ENCODE measurements at regions not wholly inside any gene's neighbourhood (a gene's known extent, or its start where the extent isn't known, plus 50 kb on each side); places are given as distances from the start of the nearest gene placed in this dataset.
A peak's percentile ranks its signal among the peaks of the same experiment; 100 is the strongest.
"Not testable (repeated sequence)": the region's sequence is repeated elsewhere in the genome, so short reads cannot be mapped to it uniquely, and the experiment has no call there.

DNA sequence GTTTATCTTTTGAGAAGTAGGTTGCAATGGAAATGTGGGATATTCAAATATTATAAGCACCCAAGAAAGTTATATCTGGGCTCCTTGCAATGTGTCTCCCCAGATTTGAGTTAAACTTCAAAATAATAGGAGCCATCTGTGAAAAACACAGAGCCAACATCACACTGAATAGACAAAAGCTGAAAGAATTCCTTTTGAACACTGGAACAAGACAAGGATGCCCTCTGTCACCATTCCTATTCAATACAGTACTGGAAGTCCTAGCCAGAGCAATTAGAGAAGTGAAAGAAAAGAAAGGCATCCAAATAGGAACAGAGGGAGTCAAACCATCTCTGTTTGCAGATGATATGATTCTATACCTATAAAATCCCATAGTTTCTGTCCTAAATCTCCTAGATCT, 114.3 kb upstream of the IL1RAPL1 start:
- Histone ChIP-seq H3K4me2 (no peak overlapping the region), H3K4me1 (no peaks in the 10 kb centered on the region), H3K36me3 (no peaks in the 10 kb centered on the region), H3K4me3 (no peak overlapping the region), H4K20me1 (no peaks in the 10 kb centered on the region), H3K9ac (no peak overlapping the region), H3K27me3 (no peaks in the 10 kb centered on the region), H3K9me3 (replicated peaks in 1 of 11) (peaks cover 0 to 16% (median 6%) of the 10 kb centered on the region in 11 experiments; a peak in 10 of 22 replicates), H3K27ac (no peak overlapping the region)
- TF ChIP-seq Cebpa-rat (IDR thresholded peaks at IDR 0.05): no peak

DNA sequence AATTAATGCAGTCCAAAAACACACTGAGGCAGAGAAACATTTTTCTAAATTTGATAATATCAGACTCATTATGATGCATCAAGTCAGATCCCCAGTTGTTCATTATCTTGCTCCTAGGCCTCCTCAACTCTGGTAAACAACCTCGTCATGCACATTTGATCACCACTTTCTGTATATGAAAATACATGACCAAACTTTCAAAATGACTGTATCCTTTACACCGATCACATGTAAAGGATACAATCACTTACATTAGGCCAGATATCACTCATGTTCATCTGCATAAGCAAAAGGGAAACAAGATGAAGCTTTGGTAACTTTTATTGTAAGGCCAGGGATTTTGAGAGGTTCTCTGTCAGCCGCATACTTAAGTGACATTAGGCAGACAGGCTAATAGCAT, 99.4 kb upstream of the IL1RAPL1 start:
- Histone ChIP-seq H3K9ac (no peak overlapping the region), H4K20me1 (no peaks in the 10 kb centered on the region), H3K27ac (no peak overlapping the region), H3K4me1 (peaks cover 0 to 23% (median 0%) of the 10 kb centered on the region in 10 experiments; a peak in 7 of 20 replicates), H3K9me3 (replicated peaks in 1 of 11) (0 out of 22 replicates have a peak, but pooled peaks cover 0 to 3% (median 0%) of the 10 kb centered on the region in 11 experiments), H3K4me2 (no peak overlapping the region), H3K27me3 (no peaks in the 10 kb centered on the region), H3K4me3 (no peak overlapping the region), H3K36me3 (no peaks in the 10 kb centered on the region)
- no peak for TF ChIP-seq Cebpa-rat (IDR thresholded peaks at IDR 0.05)

DNA sequence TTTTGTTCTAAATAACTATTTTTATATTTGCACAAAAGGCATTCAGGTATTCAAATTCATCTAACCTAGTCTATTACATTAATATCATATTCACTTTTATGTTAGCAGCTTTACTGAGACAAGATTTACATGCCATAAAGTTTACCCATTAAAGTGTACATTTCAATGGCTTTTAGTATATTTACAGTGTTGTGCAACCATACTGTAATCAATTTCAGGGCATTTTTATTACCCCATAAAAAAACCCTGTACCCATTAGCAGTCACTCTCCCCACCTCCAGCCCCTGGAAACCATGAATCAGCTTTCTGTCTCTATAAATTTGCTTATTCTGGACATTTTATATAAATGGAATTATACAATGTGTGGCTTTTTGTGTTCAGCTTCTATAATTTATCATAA, 95.9 kb upstream of the IL1RAPL1 start:
- Histone ChIP-seq H3K36me3 (no peaks in the 10 kb centered on the region), H3K4me2 (no peak overlapping the region), H3K4me1 (peaks cover 0 to 8% (median 0%) of the 10 kb centered on the region in 10 experiments; a peak in 4 of 20 replicates), H3K27me3 (no peaks in the 10 kb centered on the region), H4K20me1 (no peaks in the 10 kb centered on the region), H3K27ac (0 out of 22 replicates have a peak overlapping the region, but pooled peaks of 1 of the 11 experiments have one; percentile 17), H3K9ac (no peak overlapping the region), H3K9me3 (replicated peaks in 1 of 11) (no peaks in the 10 kb centered on the region), H3K4me3 (no peak overlapping the region)
- no peak for TF ChIP-seq Cebpa-rat (IDR thresholded peaks at IDR 0.05)

DNA sequence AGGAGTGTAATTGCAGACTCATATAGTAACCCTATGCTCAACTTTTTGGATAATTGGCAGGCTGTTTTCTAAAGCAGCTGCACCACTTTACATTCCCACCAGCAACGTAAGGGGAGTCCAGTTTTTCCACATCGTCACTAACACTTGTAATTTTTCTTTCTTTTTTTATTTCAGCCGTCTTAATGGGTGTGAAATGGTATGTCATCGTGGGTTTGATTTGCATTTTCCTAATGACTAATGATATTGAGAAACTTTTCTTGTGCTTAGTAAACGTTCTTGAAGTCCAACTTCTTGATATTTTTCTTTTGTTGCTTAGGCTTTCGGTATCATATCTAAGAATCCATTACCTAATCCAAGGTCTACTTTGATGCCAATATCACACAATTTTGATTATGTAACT, 95.3 kb upstream of the IL1RAPL1 start:
- Histone ChIP-seq H3K4me2 (peak overlapping the region in 3 of 11 experiments; percentile 0 to 16 (median 6); a peak in 3 of 22 replicates), H3K27me3 (no peaks in the 10 kb centered on the region), H3K27ac (peak overlapping the region in 1 of 11 experiments; percentile 17; a peak in 1 of 22 replicates), H3K9ac (no peak overlapping the region), H3K4me1 (peaks cover 0 to 6% (median 0%) of the 10 kb centered on the region in 10 experiments; a peak in 1 of 20 replicates), H3K4me3 (no peak overlapping the region), H3K9me3 (replicated peaks in 1 of 11) (no peaks in the 10 kb centered on the region), H3K36me3 (no peaks in the 10 kb centered on the region), H4K20me1 (no peaks in the 10 kb centered on the region)
- TF ChIP-seq Cebpa-rat (IDR thresholded peaks at IDR 0.05): no peak

DNA sequence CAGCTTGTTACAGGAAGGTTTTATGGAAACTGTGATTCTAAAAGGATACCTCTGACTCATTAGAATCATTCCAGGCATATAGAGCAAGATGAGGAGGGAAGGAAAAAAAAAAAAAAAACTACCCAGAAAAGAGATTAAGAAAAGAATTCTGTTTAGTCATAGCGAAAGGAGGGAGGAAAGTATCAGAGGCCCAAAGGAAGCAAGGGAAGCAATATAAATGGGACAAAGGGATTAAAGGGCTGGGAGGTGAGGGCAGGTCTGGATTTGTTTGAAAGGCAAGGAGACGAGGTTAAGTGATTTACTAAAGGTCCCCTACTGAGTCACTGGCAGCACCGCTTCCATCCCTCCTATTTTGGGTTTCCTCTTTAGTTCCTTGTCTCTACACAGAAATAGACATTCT, 88.6 kb upstream of the IL1RAPL1 start:
- Histone ChIP-seq H3K9ac (no peak overlapping the region), H3K9me3 (replicated peaks in 1 of 11) (no peaks in the 10 kb centered on the region), H3K27ac (no peak overlapping the region), H3K36me3 (no peaks in the 10 kb centered on the region), H3K4me3 (no peak overlapping the region), H3K4me1 (peaks cover 0 to 7% (median 0%) of the 10 kb centered on the region in 10 experiments; a peak in 1 of 20 replicates), H3K4me2 (peak overlapping the region in 2 of 11 experiments; percentile 13 to 26; a peak in 1 of 22 replicates), H3K27me3 (peaks cover 0 to 10% (median 0%) of the 10 kb centered on the region in 11 experiments; a peak in 6 of 22 replicates), H4K20me1 (no peaks in the 10 kb centered on the region; a peak in 1 of 22 replicates)
- TF ChIP-seq Cebpa-rat (IDR thresholded peaks at IDR 0.05): no peak

DNA sequence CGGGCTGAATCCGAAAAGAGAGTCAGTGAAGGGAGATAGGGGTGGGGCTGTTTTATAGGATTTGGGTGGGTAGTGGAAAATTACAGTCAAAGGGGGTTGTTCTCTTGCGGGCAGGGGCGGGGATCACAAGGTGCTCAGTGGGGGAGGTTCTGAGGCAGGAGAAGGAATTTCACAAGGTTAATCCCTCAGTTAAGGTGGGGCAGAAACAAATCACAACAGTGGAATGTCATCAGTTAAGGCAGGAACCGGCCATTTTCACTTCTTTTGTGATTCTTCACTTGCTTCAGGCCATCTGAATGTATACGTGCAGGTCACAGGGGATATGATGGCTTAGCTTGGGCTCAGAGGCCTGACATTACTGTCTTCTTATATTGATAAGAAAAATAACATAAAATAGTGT, 84.6 kb upstream of the IL1RAPL1 start:
- H3K4me2 ChIP-seq, H3K4me1 ChIP-seq, H3K36me3 ChIP-seq, H3K27ac ChIP-seq, H3K9ac ChIP-seq, H3K4me3 ChIP-seq, H4K20me1 ChIP-seq: not testable (repeated sequence)
- peaks cover 0 to 10% (median 0%) of the 10 kb centered on the region in 11 experiments; a peak in 6 of 22 replicates for H3K27me3 ChIP-seq
- H3K9me3 ChIP-seq (replicated peaks in 1 of 11): peaks cover 0 to 17% (median 3%) of the 10 kb centered on the region in 11 experiments; a peak in 5 of 22 replicates

DNA sequence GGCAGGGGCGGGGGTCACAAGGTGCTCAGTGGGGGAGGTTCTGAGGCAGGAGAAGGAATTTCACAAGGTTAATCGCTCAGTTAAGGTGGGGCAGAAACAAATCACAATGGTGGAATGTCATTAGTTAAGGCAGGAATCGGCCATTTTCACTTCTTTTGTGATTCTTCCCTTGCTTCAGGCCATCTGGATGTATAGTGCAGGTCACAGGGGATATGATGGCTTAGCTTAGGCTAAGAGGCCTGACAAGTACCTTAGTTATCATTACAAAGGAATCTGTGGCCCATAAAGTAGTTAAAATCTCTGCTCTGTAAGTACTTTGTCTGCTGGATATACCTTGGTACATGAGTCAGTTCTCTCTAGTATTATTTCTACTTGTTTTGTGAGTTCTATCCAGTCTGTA, 79.6 kb upstream of the IL1RAPL1 start:
- H3K36me3 ChIP-seq, H3K4me2 ChIP-seq, H3K4me1 ChIP-seq, H3K9ac ChIP-seq, H3K27ac ChIP-seq, H4K20me1 ChIP-seq, H3K27me3 ChIP-seq, H3K4me3 ChIP-seq: not testable (repeated sequence)
- peaks cover 0 to 17% (median 3%) of the 10 kb centered on the region in 11 experiments; a peak in 5 of 22 replicates for H3K9me3 ChIP-seq (replicated peaks in 1 of 11)

DNA sequence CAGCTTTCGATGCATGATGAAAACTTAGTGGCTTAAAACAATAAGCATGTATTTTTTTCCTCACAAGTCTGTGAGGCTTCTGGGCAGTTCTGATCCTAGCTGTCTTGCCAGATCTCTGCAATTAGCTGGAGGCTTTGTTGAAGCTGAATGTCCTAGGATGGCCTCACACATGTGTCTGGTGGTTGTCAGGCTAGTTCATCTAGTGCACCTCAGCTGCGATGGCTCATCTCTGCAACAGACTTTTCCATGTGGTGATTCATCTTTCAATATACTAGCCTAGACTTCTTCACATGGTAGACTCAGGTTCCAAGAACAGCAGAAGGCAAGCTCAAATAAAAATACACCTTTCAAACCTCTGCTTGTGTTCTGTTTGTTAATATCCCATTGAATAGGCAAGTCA, 66.5 kb upstream of the IL1RAPL1 start:
- no peak overlapping the region for H3K9ac ChIP-seq
- H3K4me2 ChIP-seq: no peak overlapping the region
- no peaks in the 10 kb centered on the region for H3K4me1 ChIP-seq
- no peaks in the 10 kb centered on the region for H3K9me3 ChIP-seq (replicated peaks in 1 of 11)
- H3K27ac ChIP-seq: no peak overlapping the region
- H3K4me3 ChIP-seq: no peak overlapping the region
- H4K20me1 ChIP-seq: no peaks in the 10 kb centered on the region
- no peaks in the 10 kb centered on the region for H3K36me3 ChIP-seq
- no peaks in the 10 kb centered on the region for H3K27me3 ChIP-seq
- TF ChIP-seq Cebpa-rat (IDR thresholded peaks at IDR 0.05): no peak

DNA sequence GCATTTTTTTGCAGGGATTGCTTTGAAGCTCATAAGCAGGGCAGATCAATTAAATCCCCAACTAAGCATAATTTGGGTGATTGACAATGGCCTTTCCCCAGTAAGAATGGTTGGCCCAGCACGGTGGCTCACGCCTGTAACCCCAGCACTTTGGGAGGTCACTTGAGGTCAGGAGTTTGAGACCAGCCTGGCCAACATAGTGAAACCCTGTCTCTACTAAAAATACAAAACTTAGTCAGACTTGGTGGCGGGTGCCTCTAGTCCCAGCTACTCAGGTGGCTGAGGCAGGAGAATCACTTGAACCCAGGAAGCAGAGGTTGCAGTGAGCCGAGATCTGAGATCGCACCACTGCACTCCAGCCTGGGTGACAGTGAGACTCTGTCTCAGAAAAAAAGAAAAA, 58.9 kb upstream of the IL1RAPL1 start:
- H3K9ac ChIP-seq; H3K27me3 ChIP-seq; H3K4me3 ChIP-seq; H3K36me3 ChIP-seq; H3K4me2 ChIP-seq; H3K4me1 ChIP-seq; H3K9me3 ChIP-seq (replicated peaks in 1 of 11); H3K27ac ChIP-seq; H4K20me1 ChIP-seq: not testable (repeated sequence)

Data from BLaER1 treated with 17β-estradiol and CSF1 and Interleukin-3, amounts not matched to agents 10 nM and 100 nM (cell line).